ENCODE measurements at regions not wholly inside any gene's neighbourhood (a gene's known extent, or its start where the extent isn't known, plus 50 kb on each side); places are given as distances from the start of the nearest gene placed in this dataset.

GRCh38 chr12:97005646-97006045 is 98.6 kb downstream of the NEDD1 start:
- no peak for TF ChIP-seq POLR2AphosphoS5 (IDR thresholded peaks at IDR 0.05)
- TF ChIP-seq, protein P1, sequence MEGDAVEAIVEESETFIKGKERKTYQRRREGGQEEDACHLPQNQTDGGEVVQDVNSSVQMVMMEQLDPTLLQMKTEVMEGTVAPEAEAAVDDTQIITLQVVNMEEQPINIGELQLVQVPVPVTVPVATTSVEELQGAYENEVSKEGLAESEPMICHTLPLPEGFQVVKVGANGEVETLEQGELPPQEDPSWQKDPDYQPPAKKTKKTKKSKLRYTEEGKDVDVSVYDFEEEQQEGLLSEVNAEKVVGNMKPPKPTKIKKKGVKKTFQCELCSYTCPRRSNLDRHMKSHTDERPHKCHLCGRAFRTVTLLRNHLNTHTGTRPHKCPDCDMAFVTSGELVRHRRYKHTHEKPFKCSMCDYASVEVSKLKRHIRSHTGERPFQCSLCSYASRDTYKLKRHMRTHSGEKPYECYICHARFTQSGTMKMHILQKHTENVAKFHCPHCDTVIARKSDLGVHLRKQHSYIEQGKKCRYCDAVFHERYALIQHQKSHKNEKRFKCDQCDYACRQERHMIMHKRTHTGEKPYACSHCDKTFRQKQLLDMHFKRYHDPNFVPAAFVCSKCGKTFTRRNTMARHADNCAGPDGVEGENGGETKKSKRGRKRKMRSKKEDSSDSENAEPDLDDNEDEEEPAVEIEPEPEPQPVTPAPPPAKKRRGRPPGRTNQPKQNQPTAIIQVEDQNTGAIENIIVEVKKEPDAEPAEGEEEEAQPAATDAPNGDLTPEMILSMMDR (IDR thresholded peaks at IDR 0.05; ENCODE audit: poor library complexity, severe bottlenecking): no peak

Data from neural cell (in vitro differentiated cells).